GM19025 (cell line): ENCODE measurements at regions not wholly inside any gene's neighbourhood (a gene's known extent, or its start where the extent isn't known, plus 50 kb on each side); places are given as distances from the start of the nearest gene placed in this dataset.
"Not testable (repeated sequence)": the region's sequence is repeated elsewhere in the genome, so short reads cannot be mapped to it uniquely, and the experiment has no call there.

ENCODE experiments used
- ATAC-seq: cut with Tn5 transposase; IDR thresholded peaks from one replicate; pipeline ENCODE4 v1.9.1; 2021; ENCODE audit warnings: mild to moderate bottlenecking, low read depth, moderate library complexity; ENCODE audit not compliant: unreplicated experiment

DNA sequence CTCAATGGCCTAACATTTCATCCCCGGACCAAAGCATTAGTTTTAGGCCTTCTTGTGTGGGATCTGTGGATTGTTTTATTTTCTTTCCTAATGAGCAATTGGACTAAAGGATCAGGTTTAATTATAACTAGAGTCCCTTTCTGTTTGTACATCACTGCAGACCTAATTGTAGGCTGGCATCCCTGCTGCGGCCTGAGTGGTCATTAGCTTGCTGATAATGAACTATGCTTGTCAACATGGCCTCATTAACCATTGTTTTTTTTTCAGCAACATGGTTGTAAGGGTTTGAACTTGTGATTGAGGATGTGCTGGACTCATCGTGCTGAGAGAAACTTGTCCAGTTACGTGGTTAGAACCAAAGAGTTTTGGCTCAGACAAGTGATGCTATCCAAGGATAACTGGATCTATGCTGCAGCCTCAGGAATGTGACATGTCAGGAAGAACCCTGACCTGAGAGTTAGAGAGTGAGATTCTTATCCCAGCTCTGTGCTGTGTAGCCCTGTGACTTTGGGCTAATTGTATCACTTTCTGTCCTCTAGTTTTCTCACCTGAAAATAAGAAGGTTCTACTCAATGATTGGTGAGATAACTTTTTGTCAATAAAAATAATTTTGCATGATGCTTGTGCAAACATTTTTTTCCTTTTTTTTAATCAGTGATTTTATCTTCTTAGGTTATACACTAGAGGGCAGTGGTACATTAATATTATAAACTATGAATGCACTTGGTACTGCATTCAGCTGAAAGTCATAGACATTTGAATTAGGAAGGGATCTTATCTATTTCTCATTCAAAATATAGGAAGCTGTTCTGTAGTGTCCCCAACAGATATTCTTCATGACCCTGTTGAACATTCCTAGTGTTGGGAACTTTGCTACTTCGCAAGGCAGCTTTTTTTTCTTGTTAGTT is 140.9 kb downstream of the RNF144B start:
- no peak for ATAC-seq

DNA sequence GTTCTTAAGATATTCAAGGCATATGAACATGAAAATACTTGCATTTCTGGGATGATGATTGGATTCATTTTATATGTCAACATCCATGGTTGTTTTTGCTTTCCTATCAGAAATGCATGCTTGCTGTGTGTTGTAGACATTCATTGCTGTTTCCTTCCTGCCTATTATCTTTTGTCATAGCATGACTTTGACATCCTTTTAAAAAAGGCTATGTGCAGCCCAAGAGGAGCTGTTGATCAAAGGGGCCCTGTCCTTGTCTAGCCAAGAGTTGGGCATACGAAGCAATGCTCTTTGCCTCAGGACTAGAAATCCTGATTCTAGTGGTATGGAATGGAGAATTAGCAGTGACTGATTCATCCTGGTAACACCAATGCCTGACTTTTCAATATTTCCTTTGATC is 143.1 kb downstream of the RNF144B start:
- ATAC-seq, result no peak

DNA sequence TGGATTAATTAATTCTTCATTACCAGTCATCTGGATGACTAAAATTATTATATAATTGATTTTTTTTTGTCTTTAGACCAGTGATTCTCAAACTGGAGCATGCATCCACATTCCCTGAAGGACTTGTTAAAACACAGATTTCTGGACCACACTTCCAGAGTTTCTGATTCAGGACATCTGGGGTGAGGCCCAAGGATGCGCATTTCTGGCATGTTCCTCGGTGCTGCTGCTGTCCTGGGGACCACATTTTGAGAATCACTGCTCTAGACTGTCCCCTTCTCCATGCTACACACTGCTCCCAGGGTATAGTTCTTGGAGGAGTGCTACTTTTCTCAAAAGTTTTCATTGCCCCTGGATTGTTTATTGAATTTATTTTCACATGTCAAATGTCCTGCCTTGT is 145.0 kb downstream of the RNF144B start:
- ATAC-seq, result no peak

DNA sequence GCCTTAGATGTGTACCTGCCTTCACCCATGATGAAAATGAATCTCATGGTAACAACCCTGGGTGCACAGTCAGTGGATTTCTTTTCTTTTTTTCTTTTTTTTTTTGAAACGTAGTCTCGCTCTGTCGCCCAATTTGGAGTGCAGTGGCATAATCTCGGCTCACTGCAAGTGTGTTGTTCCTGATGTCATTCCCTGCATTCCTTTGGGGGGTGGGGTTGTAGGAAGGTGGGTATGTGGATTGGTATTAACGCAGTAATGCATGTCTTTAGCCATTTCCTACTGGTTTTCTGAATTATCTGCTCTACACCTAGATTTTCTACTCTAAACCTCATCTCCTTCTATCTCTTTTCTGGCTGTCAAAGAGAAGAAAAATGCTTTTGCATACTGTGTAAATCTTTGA is 146.6 kb downstream of the RNF144B start:
- ATAC-seq, result no peak

DNA sequence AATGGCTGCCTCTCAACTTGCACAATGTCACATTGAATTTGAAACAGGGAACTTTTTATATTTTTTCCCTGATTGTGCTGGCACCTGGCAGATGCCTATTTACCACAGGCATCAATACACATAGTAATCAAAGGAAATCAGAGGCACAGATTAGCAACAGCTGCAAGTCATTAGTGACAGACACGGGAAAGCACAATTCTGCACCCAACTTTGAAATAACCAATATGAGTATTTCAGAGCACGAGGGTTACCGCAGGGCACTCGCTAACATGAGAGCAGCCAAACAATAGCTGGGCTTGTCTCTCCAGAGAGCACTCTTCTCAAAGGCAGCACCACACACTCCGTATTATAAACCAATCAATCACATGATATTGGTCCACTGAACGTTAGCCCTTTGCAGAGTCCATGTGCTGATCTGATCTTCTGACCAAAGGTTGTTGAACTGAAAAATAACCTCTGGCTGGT is 149.5 kb downstream of the RNF144B start:
- no peak for ATAC-seq

GRCh38 chr6:18538315-18538714 is 151.2 kb downstream of the RNF144B start:
- ATAC-seq, result no peak

- ATAC-seq, result no peak
Measured at GRCh38 chr6:18543051-18543450, 155.9 kb downstream of the RNF144B start.

DNA sequence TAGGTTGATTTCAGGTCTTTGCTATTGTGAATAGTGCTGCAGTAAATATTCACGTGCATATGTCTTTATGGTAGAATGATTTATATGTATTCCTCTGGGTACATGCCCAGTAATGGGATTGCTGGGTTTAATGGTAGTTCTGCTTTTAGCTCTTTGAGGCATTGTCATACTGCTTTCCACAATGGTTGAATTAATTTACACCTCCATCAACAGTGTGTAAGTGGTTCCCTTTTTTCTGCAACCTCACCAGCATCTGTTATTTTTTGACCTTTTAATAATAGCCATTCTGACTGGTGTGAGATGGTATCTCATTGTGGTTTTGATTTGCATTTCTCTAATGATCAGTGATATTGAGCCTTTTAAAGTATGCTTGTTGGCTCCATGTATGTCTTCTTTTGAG is 158.0 kb downstream of the RNF144B start:
- not testable (repeated sequence) for ATAC-seq

DNA sequence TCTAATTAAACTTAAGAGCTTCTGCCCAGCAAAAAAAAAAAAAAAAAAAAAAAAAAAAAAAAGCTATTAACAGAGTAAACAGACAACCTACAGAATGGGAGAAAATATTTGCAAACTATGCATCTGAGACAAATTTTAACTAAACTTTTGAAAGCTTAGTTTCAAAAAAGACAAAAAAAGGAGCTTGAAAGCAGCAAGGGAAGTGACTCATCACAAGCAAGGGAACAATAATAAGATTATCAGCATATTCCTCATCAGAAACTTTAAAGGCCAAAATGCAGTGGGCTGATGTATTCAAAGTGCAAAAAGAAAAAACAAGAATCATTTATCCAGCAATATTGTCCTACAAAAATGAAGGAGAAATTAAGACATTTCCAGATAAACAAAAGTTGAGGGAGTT is 158.6 kb downstream of the RNF144B start:
- no peak for ATAC-seq

- no peak for ATAC-seq
Measured at GRCh38 chr6:18550119-18550518, 163.0 kb downstream of the RNF144B start.

DNA sequence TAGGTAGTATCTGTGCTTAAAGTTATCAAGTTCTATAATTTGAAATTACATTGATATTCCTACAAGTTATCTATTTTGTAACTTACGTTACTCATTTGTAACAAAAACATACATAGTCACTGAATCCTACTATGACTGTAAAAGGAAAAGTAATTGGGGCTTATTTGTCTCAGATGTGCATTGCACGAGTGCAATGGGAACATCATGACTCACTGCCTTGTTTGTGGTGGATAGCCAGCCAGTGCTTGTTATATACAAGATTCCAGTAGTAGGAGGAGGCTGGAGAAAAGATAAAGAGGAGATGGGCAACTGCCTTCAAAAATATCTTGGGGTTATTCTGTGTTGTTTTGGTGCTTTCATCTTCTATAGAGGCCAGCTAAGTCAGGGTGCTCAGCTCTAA is 164.1 kb downstream of the RNF144B start:
- no peak for ATAC-seq

DNA sequence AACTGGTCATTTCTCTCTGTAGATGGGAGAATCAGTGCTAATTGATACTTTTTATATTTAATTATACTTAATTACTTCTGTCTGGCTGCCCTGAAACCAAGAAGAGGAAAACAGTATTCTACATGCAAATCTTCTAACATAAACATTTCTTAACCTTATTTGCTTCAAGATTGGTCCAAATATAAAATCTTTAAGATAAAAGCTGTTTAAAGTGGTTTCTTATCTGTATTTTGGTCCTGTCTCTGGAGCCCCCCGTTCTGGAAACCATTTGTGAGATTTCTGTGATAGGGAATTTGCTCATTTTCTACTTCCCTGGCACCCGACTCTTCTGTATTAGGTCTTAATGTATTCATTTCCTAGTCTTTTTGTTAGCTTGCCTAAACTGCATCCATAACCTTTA is 168.6 kb downstream of the RNF144B start:
- ATAC-seq, result no peak

DNA sequence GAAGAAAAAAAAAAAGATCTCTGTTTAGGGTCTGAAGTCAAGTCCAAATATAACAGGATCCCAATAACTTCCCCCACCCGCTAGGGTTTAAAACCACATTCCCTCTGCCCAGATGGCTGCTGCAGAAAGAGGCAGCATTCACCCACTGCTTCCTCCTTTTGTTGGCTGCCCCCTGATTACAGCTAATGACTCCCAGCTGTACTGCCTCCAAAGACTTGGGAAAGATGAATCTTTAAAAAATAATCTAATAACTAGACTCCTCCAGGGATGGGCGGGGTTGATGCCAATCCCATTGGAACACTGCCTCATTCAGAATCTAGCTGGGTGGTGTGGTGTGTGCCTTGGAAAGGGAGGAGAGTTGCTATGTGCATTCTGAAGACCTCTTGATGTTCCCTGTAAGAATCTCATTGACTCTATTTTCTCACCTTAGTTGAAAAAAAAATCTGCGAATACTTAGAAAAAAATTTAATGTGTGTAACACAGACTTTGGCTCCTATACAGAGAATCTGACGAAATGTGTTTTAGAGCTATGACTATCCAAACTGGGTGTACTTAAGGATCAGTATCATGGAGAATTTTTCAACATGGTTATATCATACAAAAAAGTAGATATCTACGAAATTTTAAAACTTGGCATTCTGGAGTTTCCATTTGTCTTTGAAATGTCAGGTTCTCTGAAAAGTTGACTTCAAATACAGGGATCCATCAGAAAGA is 174.0 kb downstream of the RNF144B start:
- no peak for ATAC-seq

DNA sequence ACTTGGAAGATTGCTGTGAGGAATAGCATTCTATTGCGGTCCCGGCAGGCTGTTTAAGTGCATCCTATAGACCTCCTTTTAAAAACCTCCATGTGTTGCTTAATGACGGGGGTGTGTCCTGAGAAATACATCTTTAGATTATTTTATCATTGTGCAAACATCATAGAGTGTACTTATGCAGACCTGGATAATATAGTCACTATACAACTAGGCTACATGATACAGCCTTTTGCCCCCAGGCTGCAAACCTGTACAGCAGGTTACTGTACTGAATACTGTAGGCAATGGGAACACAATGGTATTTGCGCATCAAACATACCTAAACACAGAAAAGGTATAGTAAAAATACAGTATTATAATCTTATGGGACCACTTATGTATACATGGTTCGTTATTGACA is 175.6 kb downstream of the RNF144B start:
- ATAC-seq, result no peak

- ATAC-seq, result no peak
Measured at GRCh38 chr6:18564775-18565174, 177.6 kb downstream of the RNF144B start.

DNA sequence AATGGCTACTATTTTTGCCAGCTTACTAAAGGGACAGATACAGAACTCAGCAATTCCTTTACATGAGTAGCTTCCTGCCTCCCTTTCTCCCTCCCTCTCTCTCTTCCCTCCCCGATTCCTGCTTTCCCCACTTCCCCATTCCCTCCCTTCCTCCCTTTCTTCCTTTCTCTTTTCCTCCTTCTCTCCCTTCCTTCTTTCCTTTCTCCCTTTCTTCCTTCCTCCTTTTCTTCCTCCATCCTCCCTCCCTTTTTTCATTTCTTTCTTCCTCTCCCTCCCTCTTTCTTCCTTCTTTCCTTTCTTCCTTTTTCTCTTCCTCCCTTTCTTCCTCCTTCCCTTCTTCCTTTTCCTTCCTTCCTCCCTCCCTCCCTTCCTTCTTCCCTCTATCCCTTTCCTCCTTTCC is 178.1 kb downstream of the RNF144B start:
- no peak for ATAC-seq

DNA sequence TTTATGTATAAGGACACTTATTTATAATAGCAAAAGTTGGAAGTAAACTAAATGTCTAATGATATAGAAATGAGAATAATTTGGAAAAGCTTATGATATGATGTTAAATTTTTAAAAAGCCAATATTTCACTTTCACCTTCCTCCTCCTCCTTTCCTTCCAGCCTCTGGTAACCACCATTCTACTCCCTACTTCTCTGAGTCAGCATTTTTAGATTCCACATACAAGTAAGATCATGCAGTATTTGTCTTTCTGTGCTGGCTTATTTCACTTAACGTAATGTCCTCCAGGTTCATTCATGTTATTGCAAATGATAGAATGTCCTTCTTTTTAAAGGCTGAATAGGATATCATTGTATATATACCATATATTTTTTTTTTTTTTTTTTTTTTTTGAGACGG is 180.2 kb downstream of the RNF144B start:
- no peak for ATAC-seq

DNA sequence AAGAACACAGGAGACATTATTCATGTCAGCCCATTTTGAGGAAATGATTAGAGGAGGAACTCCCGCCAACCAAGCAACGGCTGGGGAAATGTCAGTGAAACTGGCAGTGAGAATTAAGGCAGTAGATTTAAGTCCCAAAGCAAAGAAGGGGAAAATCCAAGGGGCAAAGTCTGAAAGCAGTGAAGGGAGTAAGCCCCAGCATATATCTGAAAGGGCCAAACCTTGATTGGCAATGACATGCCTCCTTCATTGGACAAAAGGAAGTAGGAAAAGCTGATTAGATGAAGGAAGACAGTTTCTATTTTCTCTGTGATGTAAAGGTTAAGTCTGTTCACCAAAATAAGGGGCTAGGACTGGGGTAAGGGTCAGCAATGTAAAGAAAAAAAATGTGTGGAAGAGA is 190.3 kb downstream of the RNF144B start:
- no peak for ATAC-seq

DNA sequence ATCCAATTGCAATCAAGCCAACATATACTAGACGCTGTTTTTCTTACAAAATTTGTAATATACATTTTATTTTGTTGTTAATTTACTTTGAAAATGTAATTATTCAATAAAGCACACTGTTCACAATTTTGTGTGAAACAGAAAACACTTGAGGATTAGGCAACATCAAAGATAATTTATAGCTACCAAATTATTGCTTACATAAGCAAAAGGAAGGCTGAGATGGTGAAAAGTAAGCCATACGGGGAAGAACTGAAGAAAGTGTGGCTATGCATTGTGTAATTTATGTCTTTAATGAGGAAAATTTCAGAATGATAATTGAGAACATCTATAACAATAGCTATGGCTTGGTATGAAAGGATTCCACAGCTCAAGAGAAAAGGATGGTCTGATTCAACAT is 192.0 kb downstream of the RNF144B start:
- ATAC-seq, result no peak

DNA sequence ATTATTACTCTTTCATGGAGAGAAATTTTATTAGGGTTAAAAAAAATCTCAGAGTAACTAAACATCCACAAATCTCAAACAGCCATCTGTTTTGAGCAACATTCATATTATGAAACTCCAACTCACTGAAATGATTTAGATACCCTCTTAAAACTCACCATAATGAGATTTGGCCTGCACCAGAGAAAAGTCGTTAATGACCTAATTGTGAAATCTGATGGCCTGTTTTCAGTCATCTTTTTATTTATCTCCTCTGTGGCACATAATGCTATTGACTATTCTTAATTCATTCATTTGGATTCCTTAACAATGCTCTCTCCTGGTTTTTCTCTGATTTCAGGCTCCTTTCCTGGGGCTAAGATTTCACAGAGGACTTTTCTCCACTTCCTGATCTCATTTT is 192.7 kb downstream of the RNF144B start:
- no peak for ATAC-seq

DNA sequence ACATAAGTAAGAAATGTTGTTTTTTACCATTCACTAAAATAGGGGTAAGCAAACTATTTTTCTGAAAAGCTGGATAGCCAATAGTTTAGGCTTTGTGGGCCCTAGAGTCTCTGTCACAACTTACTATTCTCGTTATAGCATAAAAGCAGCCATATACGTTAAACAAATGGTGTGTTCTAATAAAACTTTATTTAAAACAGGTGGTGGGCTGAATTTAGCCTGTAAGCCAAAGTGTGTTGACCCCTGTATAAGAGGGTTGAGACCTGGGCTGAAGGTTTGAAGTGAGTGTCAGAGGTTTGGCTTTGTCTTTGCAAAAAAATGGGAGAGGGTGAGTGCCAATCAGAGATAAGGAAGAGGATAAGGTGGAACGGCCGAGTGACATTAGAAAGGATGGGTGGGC is 197.2 kb downstream of the RNF144B start:
- ATAC-seq, result no peak

GRCh38 chr6:18585032-18585573 is 198.0 kb downstream of the RNF144B start:
- no peak for ATAC-seq
